ENCODE measurements at regions not wholly inside any gene's neighbourhood (a gene's known extent, or its start where the extent isn't known, plus 50 kb on each side); places are given as distances from the start of the nearest gene placed in this dataset.

- DNase-seq (ENCODE audit: low spot score) = no peak
- H3K4me3 ChIP-seq = no peak overlapping the region
- H3K27ac ChIP-seq = no peak overlapping the region
- TF ChIP-seq CTCF (IDR thresholded peaks at IDR 0.05) = no peak
Measured at GRCh38 chr9:91063471-91063870, 261.9 kb downstream of the SYK start.

GRCh38 chr9:91065231-91066041 lies 263.8 kb downstream of the SYK start:
- no peak overlapping the region for H3K4me3 ChIP-seq
- no peak for TF ChIP-seq CTCF (IDR thresholded peaks at IDR 0.05)
- no peak overlapping the region for H3K27ac ChIP-seq
- DNase-seq (ENCODE audit: low spot score) = no peak

- no peak for TF ChIP-seq CTCF (IDR thresholded peaks at IDR 0.05)
- Histone ChIP-seq H3K4me3 (no peak overlapping the region), H3K27ac (no peak overlapping the region)
- peak; percentile 60 for DNase-seq (ENCODE audit: low spot score)
Measured at GRCh38 chr9:91066042-91066415, 264.4 kb downstream of the SYK start.

GRCh38 chr9:91066856-91067255 lies 265.2 kb downstream of the SYK start:
- DNase-seq (ENCODE audit: low spot score) = peak; percentile 21
- H3K27ac ChIP-seq = no peak overlapping the region
- no peak for TF ChIP-seq CTCF (IDR thresholded peaks at IDR 0.05)
- no peak overlapping the region for H3K4me3 ChIP-seq

- H3K27ac ChIP-seq = no peak overlapping the region
- DNase-seq (ENCODE audit: low spot score) = peak; percentile 29
- no peak overlapping the region for H3K4me3 ChIP-seq
- no peak for TF ChIP-seq CTCF (IDR thresholded peaks at IDR 0.05)
Measured at GRCh38 chr9:91067306-91067860, 265.8 kb downstream of the SYK start.

- DNase-seq (ENCODE audit: low spot score) = peak; percentile 64
- no peak for TF ChIP-seq CTCF (IDR thresholded peaks at IDR 0.05)
- Histone ChIP-seq H3K27ac (no peak overlapping the region), H3K4me3 (no peak overlapping the region)
Measured at GRCh38 chr9:91071184-91071990, 269.8 kb downstream of the SYK start.
